ENCODE measurements at regions not wholly inside any gene's neighbourhood (a gene's known extent, or its start where the extent isn't known, plus 50 kb on each side); places are given as distances from the start of the nearest gene placed in this dataset.
"Not testable (repeated sequence)": the region's sequence is repeated elsewhere in the genome, so short reads cannot be mapped to it uniquely, and the experiment has no call there.

GRCh38 chr1:242959397-242959796 is 295.7 kb downstream of the CEP170 start:
- H3K27me3 Mint-ChIP-seq, H3K36me3 Mint-ChIP-seq, H3K9me3 Mint-ChIP-seq, H3K27ac Mint-ChIP-seq, H3K4me3 Mint-ChIP-seq, H3K4me1 Mint-ChIP-seq: not testable (repeated sequence)

GRCh38 chr1:242954945-242955344 is 300.1 kb downstream of the CEP170 start:
- not testable (repeated sequence) for H3K36me3 Mint-ChIP-seq, H3K27ac Mint-ChIP-seq, H3K4me3 Mint-ChIP-seq, H3K4me1 Mint-ChIP-seq, H3K27me3 Mint-ChIP-seq, H3K9me3 Mint-ChIP-seq

- H3K27ac Mint-ChIP-seq: no peak overlapping the region
- H3K9me3 Mint-ChIP-seq: peaks cover 6 to 16% (median 11%) of the 10 kb centered on the region in 3 donors
- H3K4me1 Mint-ChIP-seq: no peaks in the 10 kb centered on the region
- H3K27me3 Mint-ChIP-seq: no peaks in the 10 kb centered on the region
- H3K36me3 Mint-ChIP-seq: peaks cover 2% of the 10 kb centered on the region
- no peak overlapping the region for H3K4me3 Mint-ChIP-seq
Observed at GRCh38 chr1:242946206-242946605, 308.9 kb downstream of the CEP170 start.

GRCh38 chr1:242936725-242937124 is 318.4 kb downstream of the CEP170 start:
- H3K27ac Mint-ChIP-seq, H3K9me3 Mint-ChIP-seq, H3K4me3 Mint-ChIP-seq, H3K4me1 Mint-ChIP-seq, H3K27me3 Mint-ChIP-seq, H3K36me3 Mint-ChIP-seq: not testable (repeated sequence)

DNA sequence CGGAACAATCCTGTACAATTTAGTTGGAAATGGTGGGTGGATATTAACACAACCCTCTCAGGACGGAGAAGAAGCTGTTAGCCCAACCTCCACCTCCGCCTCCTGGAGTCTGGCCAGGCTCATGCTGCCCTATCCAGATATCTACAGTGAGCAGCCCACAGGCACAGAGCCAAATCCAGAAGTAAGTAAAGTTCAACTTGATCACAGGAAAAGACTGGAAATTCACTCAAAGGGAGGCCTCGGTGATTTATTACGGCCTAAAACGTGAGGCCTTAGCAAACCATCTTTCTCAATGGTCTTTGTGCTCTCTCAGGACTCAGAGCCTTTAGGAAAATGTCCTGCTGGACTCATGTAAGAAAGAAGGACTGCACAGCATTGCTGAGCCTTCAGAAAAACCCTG is 330.4 kb downstream of the CEP170 start:
- H3K27me3 Mint-ChIP-seq, H3K9me3 Mint-ChIP-seq: not testable (repeated sequence)

GRCh38 chr1:242923603-242924002 is 331.5 kb downstream of the CEP170 start:
- not testable (repeated sequence) for H3K27ac Mint-ChIP-seq, H3K9me3 Mint-ChIP-seq, H3K4me3 Mint-ChIP-seq, H3K36me3 Mint-ChIP-seq, H3K27me3 Mint-ChIP-seq, H3K4me1 Mint-ChIP-seq

More for the DNA sequence above, 330.4 kb downstream of the CEP170 start:
- H3K4me1 Mint-ChIP-seq, H3K36me3 Mint-ChIP-seq, H3K4me3 Mint-ChIP-seq, H3K27ac Mint-ChIP-seq: not testable (repeated sequence)

DNA sequence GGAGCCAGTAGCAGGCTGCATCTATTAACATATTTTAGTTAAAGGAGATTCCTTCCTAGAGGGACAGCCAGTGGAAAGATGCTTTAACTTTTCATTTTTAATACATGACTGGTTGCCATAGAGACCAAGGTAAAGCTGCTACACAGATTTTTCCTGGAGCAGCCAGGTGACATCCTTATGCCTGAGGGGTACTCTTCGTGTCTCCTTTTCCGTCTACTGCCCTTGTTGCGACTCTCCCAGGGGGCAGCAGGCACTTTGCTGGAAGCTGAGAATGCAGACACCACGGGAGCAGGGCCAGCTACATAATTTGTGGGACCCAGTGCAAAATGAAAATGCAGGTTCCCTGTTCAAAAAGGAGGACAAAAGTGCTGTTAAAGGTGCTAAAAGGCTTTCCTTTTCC is 340.4 kb downstream of the CEP170 start:
- H3K4me1 Mint-ChIP-seq, H3K4me3 Mint-ChIP-seq, H3K27ac Mint-ChIP-seq, H3K27me3 Mint-ChIP-seq, H3K9me3 Mint-ChIP-seq, H3K36me3 Mint-ChIP-seq: not testable (repeated sequence)

- not testable (repeated sequence) for H3K9me3 Mint-ChIP-seq, H3K36me3 Mint-ChIP-seq, H3K4me3 Mint-ChIP-seq, H3K27me3 Mint-ChIP-seq, H3K4me1 Mint-ChIP-seq, H3K27ac Mint-ChIP-seq
Observed at GRCh38 chr1:242912855-242913254, 342.2 kb downstream of the CEP170 start.

DNA sequence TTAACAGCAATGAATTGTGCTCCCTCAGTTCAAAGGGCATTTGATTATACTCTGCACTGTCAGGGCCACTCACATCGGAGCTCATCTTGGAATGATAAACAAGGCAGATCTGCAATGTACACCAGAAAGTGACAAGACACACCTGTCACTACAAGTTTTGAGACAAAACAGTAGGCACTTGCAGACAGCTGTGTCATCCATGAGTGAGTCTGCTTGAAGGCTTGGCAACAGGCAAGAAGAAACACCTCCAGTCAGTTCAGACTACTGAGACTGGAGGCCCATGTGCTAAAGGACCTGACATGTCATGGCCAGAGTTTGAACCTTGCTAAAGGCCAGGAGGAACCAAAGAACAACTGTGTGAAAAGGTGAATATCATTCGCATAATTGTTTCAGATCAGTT is 354.5 kb downstream of the CEP170 start:
- not testable (repeated sequence) for H3K36me3 Mint-ChIP-seq, H3K27me3 Mint-ChIP-seq, H3K4me3 Mint-ChIP-seq, H3K9me3 Mint-ChIP-seq, H3K27ac Mint-ChIP-seq, H3K4me1 Mint-ChIP-seq

DNA sequence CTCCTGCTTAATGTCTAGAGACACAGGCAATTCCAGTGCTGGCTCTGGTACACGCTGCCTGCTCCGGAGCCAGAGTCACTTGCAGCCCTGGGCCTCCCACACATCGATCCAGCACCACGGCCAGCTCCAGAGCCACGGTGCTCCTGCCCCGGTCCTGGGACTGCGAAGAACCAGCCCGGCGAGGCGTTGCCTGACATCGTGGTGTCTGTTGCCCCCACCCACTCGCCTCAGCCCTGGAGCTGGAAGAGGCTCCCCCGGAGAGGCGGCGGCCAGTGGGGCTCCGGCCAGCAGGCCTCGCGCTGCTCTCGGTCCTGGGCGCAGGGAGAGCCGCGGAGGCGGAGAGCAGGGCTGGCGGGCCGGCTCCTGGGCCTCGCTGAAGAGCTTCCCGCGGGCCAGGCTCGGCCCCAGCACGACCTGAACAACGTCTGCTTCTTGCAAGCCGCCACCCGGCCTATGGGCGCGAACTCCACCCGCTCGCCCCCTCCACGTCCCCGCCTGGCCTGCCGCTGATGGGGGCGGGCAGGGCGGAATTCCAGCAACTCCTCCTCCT is 364.8 kb downstream of the CEP170 start:
- Mint-ChIP-seq H3K27me3 (peaks cover 10% of the 10 kb centered on the region), H3K4me3 (no peak overlapping the region), H3K36me3 (no peaks in the 10 kb centered on the region), H3K9me3 (peaks cover 0 to 2% (median 0%) of the 10 kb centered on the region in 3 donors), H3K27ac (no peak overlapping the region), H3K4me1 (peaks cover 0 to 1% (median 0%) of the 10 kb centered on the region in 3 donors)

- no peak overlapping the region for H3K27ac Mint-ChIP-seq
Observed at GRCh38 chr1:242886137-242886536, 361.6 kb upstream of the PLD5 start.

GRCh38 chr1:242880022-242880421 is 355.5 kb upstream of the PLD5 start:
- not testable (repeated sequence) for H3K4me1 Mint-ChIP-seq, H3K27me3 Mint-ChIP-seq, H3K27ac Mint-ChIP-seq, H3K9me3 Mint-ChIP-seq, H3K36me3 Mint-ChIP-seq, H3K4me3 Mint-ChIP-seq

More at GRCh38 chr1:242886137-242886536, 361.6 kb upstream of the PLD5 start:
- Mint-ChIP-seq H3K9me3 (peaks cover 0 to 2% (median 0%) of the 10 kb centered on the region in 3 donors), H3K27me3 (peaks cover 14% of the 10 kb centered on the region), H3K4me1 (peaks cover 0 to 6% (median 6%) of the 10 kb centered on the region in 3 donors), H3K36me3 (no peaks in the 10 kb centered on the region), H3K4me3 (no peak overlapping the region)

DNA sequence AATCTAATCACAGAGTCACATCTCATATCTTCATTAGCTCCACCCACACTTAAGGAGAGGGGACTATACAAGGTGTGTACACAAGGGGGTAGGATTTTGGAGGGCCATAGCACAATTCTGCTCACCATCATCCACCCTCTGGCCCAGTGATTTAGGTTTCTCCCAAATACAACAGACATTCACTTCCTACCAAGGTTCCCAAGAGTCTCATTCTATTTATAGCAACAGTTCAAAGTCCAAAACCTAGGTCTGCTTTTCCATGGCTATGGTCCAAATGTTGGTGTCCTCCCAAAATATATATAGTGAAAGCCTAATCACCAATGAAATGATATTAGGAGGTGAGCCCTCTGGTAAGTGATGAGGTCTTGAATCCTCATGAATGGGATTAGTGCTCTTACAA is 353.2 kb upstream of the PLD5 start:
- no peaks in the 10 kb centered on the region for H3K9me3 Mint-ChIP-seq
- H3K27me3 Mint-ChIP-seq: peaks cover 4% of the 10 kb centered on the region
- peaks cover 0 to 6% (median 0%) of the 10 kb centered on the region in 3 donors for H3K4me1 Mint-ChIP-seq
- peaks cover 1% of the 10 kb centered on the region for H3K36me3 Mint-ChIP-seq
- no peak overlapping the region for H3K27ac Mint-ChIP-seq
- peak overlapping the region in 1 of 4 donors; percentile 34 for H3K4me3 Mint-ChIP-seq

GRCh38 chr1:242877229-242877628 is 352.7 kb upstream of the PLD5 start:
- peaks cover 2% of the 10 kb centered on the region for H3K27me3 Mint-ChIP-seq
- H3K9me3 Mint-ChIP-seq: no peaks in the 10 kb centered on the region
- peaks cover 1% of the 10 kb centered on the region for H3K36me3 Mint-ChIP-seq
- H3K27ac Mint-ChIP-seq: no peak overlapping the region
- H3K4me1 Mint-ChIP-seq: peaks cover 0 to 6% (median 0%) of the 10 kb centered on the region in 3 donors
- H3K4me3 Mint-ChIP-seq: no peak overlapping the region

GRCh38 chr1:242876030-242876429 is 351.5 kb upstream of the PLD5 start:
- no peak overlapping the region for H3K4me3 Mint-ChIP-seq
- H3K27ac Mint-ChIP-seq: no peak overlapping the region
- peaks cover 1% of the 10 kb centered on the region for H3K36me3 Mint-ChIP-seq
- peaks cover 0 to 6% (median 0%) of the 10 kb centered on the region in 3 donors for H3K4me1 Mint-ChIP-seq
- no peaks in the 10 kb centered on the region for H3K9me3 Mint-ChIP-seq
- H3K27me3 Mint-ChIP-seq: no peaks in the 10 kb centered on the region

DNA sequence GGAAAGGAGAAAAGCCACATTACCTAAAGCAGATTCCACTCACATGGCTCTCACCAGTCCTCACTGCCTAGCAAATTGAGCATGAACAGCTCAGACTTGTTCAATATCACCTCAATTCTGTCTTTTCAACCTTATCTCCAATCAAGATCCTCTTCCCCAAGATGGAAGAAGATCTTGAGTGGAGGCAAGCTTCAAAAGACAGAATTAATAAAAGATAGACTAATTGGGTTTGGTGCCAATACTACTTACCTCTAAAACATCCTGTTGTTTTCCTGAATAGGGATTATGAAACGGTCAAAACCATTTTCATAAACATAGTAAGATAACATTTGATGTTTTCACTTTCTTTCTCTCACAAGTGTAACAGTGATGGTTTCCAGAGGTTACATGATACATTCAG is 349.2 kb upstream of the PLD5 start:
- H3K27me3 Mint-ChIP-seq: no peaks in the 10 kb centered on the region
- no peaks in the 10 kb centered on the region for H3K36me3 Mint-ChIP-seq
- no peak overlapping the region for H3K27ac Mint-ChIP-seq
- H3K4me3 Mint-ChIP-seq: no peak overlapping the region
- H3K4me1 Mint-ChIP-seq: peaks cover 0 to 6% (median 0%) of the 10 kb centered on the region in 3 donors
- no peaks in the 10 kb centered on the region for H3K9me3 Mint-ChIP-seq

DNA sequence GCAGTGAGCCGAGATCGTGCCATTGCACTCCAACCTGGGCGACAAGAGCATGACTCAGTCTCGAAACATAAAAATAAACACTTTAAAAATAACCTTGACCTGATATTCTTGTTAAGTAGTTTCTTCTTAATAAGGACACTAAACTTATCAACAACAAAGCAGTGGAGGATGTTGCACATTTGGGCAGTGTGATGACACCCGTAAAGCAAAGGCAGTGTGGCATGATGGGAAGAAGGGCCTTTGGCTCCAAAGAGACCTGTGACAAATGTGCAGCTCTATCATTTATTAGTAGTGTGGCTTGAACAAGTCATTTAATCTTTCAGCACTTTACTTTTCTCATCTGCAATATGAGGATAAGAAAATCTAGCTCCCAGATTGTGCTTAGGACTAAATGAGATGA is 348.0 kb upstream of the PLD5 start:
- Mint-ChIP-seq H3K36me3 (no peaks in the 10 kb centered on the region), H3K4me1 (peaks cover 0 to 2% (median 0%) of the 10 kb centered on the region in 3 donors), H3K27ac (no peak overlapping the region), H3K27me3 (no peaks in the 10 kb centered on the region), H3K4me3 (no peak overlapping the region), H3K9me3 (no peaks in the 10 kb centered on the region)
